ENCODE measurements at regions not wholly inside any gene's neighbourhood (a gene's known extent, or its start where the extent isn't known, plus 50 kb on each side); places are given as distances from the start of the nearest gene placed in this dataset.
"Not testable (repeated sequence)": the region's sequence is repeated elsewhere in the genome, so short reads cannot be mapped to it uniquely, and the experiment has no call there.

GRCh38 chr2:176873403-176873802 is 339.2 kb upstream of the HNRNPA3 start:
- Histone ChIP-seq H3K36me3 (ENCODE audit: control insufficient read depth, insufficient read depth, low read length) (no peaks in the 10 kb centered on the region), H3K27me3 (replicated peaks; ENCODE audit: control insufficient read depth, insufficient read depth, low read length) (no peaks in the 10 kb centered on the region), H3K4me3 (replicated peaks; ENCODE audit: low read depth, low read length) (no peak overlapping the region)
- DNase-seq (ENCODE audit: extremely low read depth, insufficient read length), result no peak
- TF ChIP-seq CTCF (IDR thresholded peaks at IDR 0.05; ENCODE audit: insufficient read depth, low read length, poor library complexity, severe bottlenecking), result no peak

GRCh38 chr2:176876493-176877103 is 336.0 kb upstream of the HNRNPA3 start:
- no peaks in the 10 kb centered on the region for H3K36me3 ChIP-seq (ENCODE audit: control insufficient read depth, insufficient read depth, low read length)
- no peak for DNase-seq (ENCODE audit: extremely low read depth, insufficient read length)
- no peak for TF ChIP-seq CTCF (IDR thresholded peaks at IDR 0.05; ENCODE audit: insufficient read depth, low read length, poor library complexity, severe bottlenecking)
- H3K27me3 ChIP-seq (replicated peaks; ENCODE audit: control insufficient read depth, insufficient read depth, low read length), result no peaks in the 10 kb centered on the region
- no peak overlapping the region for H3K4me3 ChIP-seq (replicated peaks; ENCODE audit: low read depth, low read length)

- DNase-seq (ENCODE audit: extremely low read depth, insufficient read length), result no peak
- Histone ChIP-seq H3K4me3 (replicated peaks; ENCODE audit: low read depth, low read length) (no peak overlapping the region), H3K27me3 (replicated peaks; ENCODE audit: control insufficient read depth, insufficient read depth, low read length) (no peaks in the 10 kb centered on the region), H3K36me3 (ENCODE audit: control insufficient read depth, insufficient read depth, low read length) (no peaks in the 10 kb centered on the region)
- TF ChIP-seq CTCF (IDR thresholded peaks at IDR 0.05; ENCODE audit: insufficient read depth, low read length, poor library complexity, severe bottlenecking), result no peak
Measured at GRCh38 chr2:176879426-176879995, 333.1 kb upstream of the HNRNPA3 start.

GRCh38 chr2:176882045-176882444 is 330.5 kb upstream of the HNRNPA3 start:
- H3K4me3 ChIP-seq (replicated peaks; ENCODE audit: low read depth, low read length); DNase-seq (ENCODE audit: extremely low read depth, insufficient read length); H3K27me3 ChIP-seq (replicated peaks; ENCODE audit: control insufficient read depth, insufficient read depth, low read length); H3K36me3 ChIP-seq (ENCODE audit: control insufficient read depth, insufficient read depth, low read length): not testable (repeated sequence)

GRCh38 chr2:176885001-176885643 is 327.5 kb upstream of the HNRNPA3 start:
- no peak for TF ChIP-seq CTCF (IDR thresholded peaks at IDR 0.05; ENCODE audit: insufficient read depth, low read length, poor library complexity, severe bottlenecking)
- Histone ChIP-seq H3K27me3 (replicated peaks; ENCODE audit: control insufficient read depth, insufficient read depth, low read length) (no peaks in the 10 kb centered on the region), H3K4me3 (replicated peaks; ENCODE audit: low read depth, low read length) (no peak overlapping the region), H3K36me3 (ENCODE audit: control insufficient read depth, insufficient read depth, low read length) (no peaks in the 10 kb centered on the region)
- no peak for DNase-seq (ENCODE audit: extremely low read depth, insufficient read length)

- no peaks in the 10 kb centered on the region for H3K27me3 ChIP-seq (replicated peaks; ENCODE audit: control insufficient read depth, insufficient read depth, low read length)
- DNase-seq (ENCODE audit: extremely low read depth, insufficient read length), result no peak
- no peak for TF ChIP-seq CTCF (IDR thresholded peaks at IDR 0.05; ENCODE audit: insufficient read depth, low read length, poor library complexity, severe bottlenecking)
- no peak overlapping the region for H3K4me3 ChIP-seq (replicated peaks; ENCODE audit: low read depth, low read length)
- H3K36me3 ChIP-seq (ENCODE audit: control insufficient read depth, insufficient read depth, low read length), result no peaks in the 10 kb centered on the region
Measured at GRCh38 chr2:176885661-176886060, 326.9 kb upstream of the HNRNPA3 start.

Data from GM06990 (cell line).